ENCODE measurements at regions not wholly inside any gene's neighbourhood (a gene's known extent, or its start where the extent isn't known, plus 50 kb on each side); places are given as distances from the start of the nearest gene placed in this dataset.
"Not testable (repeated sequence)": the region's sequence is repeated elsewhere in the genome, so short reads cannot be mapped to it uniquely, and the experiment has no call there.

- no peak overlapping the region for H3K4me3 ChIP-seq
- in situ Hi-C loops (cut with MboI; ENCODE audit: low sequenced_read_pairs) = no loop called here
- H3K9me3 ChIP-seq = 0 out of 2 replicates have a peak, but pooled peaks cover 3% of the 10 kb centered on the region
- H3K4me1 ChIP-seq = no peaks in the 10 kb centered on the region
- H3K27me3 ChIP-seq (ENCODE audit: low read depth) = no peaks in the 10 kb centered on the region
- DNase-seq (ENCODE audit: low spot score in 2 of 2) = no peak
- no peaks in the 10 kb centered on the region for H3K36me3 ChIP-seq (replicated peaks)
These were observed 458.6 kb upstream of the ATXN8OS start for GRCh38 chr13:69649063-69649392.

- H3K4me1 ChIP-seq = no peaks in the 10 kb centered on the region
- no peaks in the 10 kb centered on the region for H3K27me3 ChIP-seq (ENCODE audit: low read depth)
- no peak for DNase-seq (ENCODE audit: low spot score in 2 of 2)
- peaks cover 3% of the 10 kb centered on the region; the same call in 1 of the 2 replicates for H3K9me3 ChIP-seq
- no peak overlapping the region for H3K4me3 ChIP-seq
- in situ Hi-C loops (cut with MboI; ENCODE audit: low sequenced_read_pairs) = no loop called here
- no peaks in the 10 kb centered on the region for H3K36me3 ChIP-seq (replicated peaks)
These were observed 459.1 kb upstream of the ATXN8OS start for GRCh38 chr13:69648340-69649062.

GRCh38 chr13:69644447-69644846 lies 463.2 kb upstream of the ATXN8OS start:
- Histone ChIP-seq H3K36me3 (replicated peaks) (no peaks in the 10 kb centered on the region), H3K27me3 (ENCODE audit: low read depth) (no peaks in the 10 kb centered on the region), H3K9me3 (peaks cover 3% of the 10 kb centered on the region; the same call in 1 of the 2 replicates), H3K4me1 (no peaks in the 10 kb centered on the region), H3K4me3 (no peak overlapping the region)
- in situ Hi-C loops (cut with MboI; ENCODE audit: low sequenced_read_pairs) = no loop called here
- no peak for DNase-seq (ENCODE audit: low spot score in 2 of 2)

- no peaks in the 10 kb centered on the region for H3K36me3 ChIP-seq (replicated peaks)
- no peaks in the 10 kb centered on the region for H3K27me3 ChIP-seq (ENCODE audit: low read depth)
- in situ Hi-C loops (cut with MboI; ENCODE audit: low sequenced_read_pairs) = no loop called here
- H3K9me3 ChIP-seq = peaks cover 3% of the 10 kb centered on the region; the same call in 1 of the 2 replicates
- H3K4me3 ChIP-seq = no peak overlapping the region
- no peaks in the 10 kb centered on the region for H3K4me1 ChIP-seq
- no peak for DNase-seq (ENCODE audit: low spot score in 2 of 2)
These were observed 465.9 kb upstream of the ATXN8OS start for GRCh38 chr13:69641773-69642172.

GRCh38 chr13:69633044-69633443 lies 474.6 kb upstream of the ATXN8OS start:
- no peaks in the 10 kb centered on the region for H3K9me3 ChIP-seq
- no peak overlapping the region for H3K4me3 ChIP-seq
- in situ Hi-C loops (cut with MboI; ENCODE audit: low sequenced_read_pairs) = no loop called here
- no peak for DNase-seq (ENCODE audit: low spot score in 2 of 2)
- H3K4me1 ChIP-seq = no peaks in the 10 kb centered on the region
- no peaks in the 10 kb centered on the region for H3K36me3 ChIP-seq (replicated peaks)
- H3K27me3 ChIP-seq (ENCODE audit: low read depth) = no peaks in the 10 kb centered on the region

GRCh38 chr13:69623973-69624372 lies 483.7 kb upstream of the ATXN8OS start:
- H3K27me3 ChIP-seq (ENCODE audit: low read depth) = no peaks in the 10 kb centered on the region
- H3K4me1 ChIP-seq = peaks cover 11% of the 10 kb centered on the region
- H3K9me3 ChIP-seq = peaks cover 18% of the 10 kb centered on the region
- DNase-seq (ENCODE audit: low spot score in 2 of 2) = no peak
- in situ Hi-C loops (cut with MboI; ENCODE audit: low sequenced_read_pairs) = no loop called here
- no peak overlapping the region for H3K4me3 ChIP-seq
- no peaks in the 10 kb centered on the region; the same call in 1 of the 2 replicates for H3K36me3 ChIP-seq (replicated peaks)

GRCh38 chr13:69619651-69620050 lies 488.0 kb upstream of the ATXN8OS start:
- H3K36me3 ChIP-seq (replicated peaks) = no peaks in the 10 kb centered on the region; the same call in 1 of the 2 replicates
- H3K4me3 ChIP-seq = no peak overlapping the region
- in situ Hi-C loops (cut with MboI; ENCODE audit: low sequenced_read_pairs) = no loop called here
- peaks cover 16% of the 10 kb centered on the region for H3K9me3 ChIP-seq
- no peak for DNase-seq (ENCODE audit: low spot score in 2 of 2)
- peaks cover 11% of the 10 kb centered on the region for H3K4me1 ChIP-seq
- H3K27me3 ChIP-seq (ENCODE audit: low read depth) = no peaks in the 10 kb centered on the region

- H3K4me3 ChIP-seq = no peak overlapping the region
- H3K27me3 ChIP-seq (ENCODE audit: low read depth) = no peaks in the 10 kb centered on the region
- no peaks in the 10 kb centered on the region for H3K36me3 ChIP-seq (replicated peaks)
- H3K4me1 ChIP-seq = peaks cover 10% of the 10 kb centered on the region
- H3K9me3 ChIP-seq = peaks cover 8% of the 10 kb centered on the region
- in situ Hi-C loops (cut with MboI; ENCODE audit: low sequenced_read_pairs) = no loop called here
- no peak for DNase-seq (ENCODE audit: low spot score in 2 of 2)
These were observed 488.8 kb upstream of the ATXN8OS start for GRCh38 chr13:69618838-69619237.

- H3K4me1 ChIP-seq = peaks cover 8% of the 10 kb centered on the region
- in situ Hi-C loops (cut with MboI; ENCODE audit: low sequenced_read_pairs) = no loop called here
- DNase-seq (ENCODE audit: low spot score in 2 of 2) = no peak
These were observed 489.2 kb upstream of the ATXN8OS start for GRCh38 chr13:69618393-69618792.

GRCh38 chr13:69617587-69617986 lies 490.0 kb upstream of the ATXN8OS start:
- H3K36me3 ChIP-seq (replicated peaks) = no peaks in the 10 kb centered on the region
- H3K27me3 ChIP-seq (ENCODE audit: low read depth) = no peaks in the 10 kb centered on the region
- in situ Hi-C loops (cut with MboI; ENCODE audit: low sequenced_read_pairs) = no loop called here
- peaks cover 8% of the 10 kb centered on the region for H3K9me3 ChIP-seq
- DNase-seq (ENCODE audit: low spot score in 2 of 2) = no peak
- peaks cover 6% of the 10 kb centered on the region for H3K4me1 ChIP-seq
- H3K4me3 ChIP-seq = no peak overlapping the region

More at GRCh38 chr13:69618393-69618792, 489.2 kb upstream of the ATXN8OS start:
- no peaks in the 10 kb centered on the region for H3K36me3 ChIP-seq (replicated peaks)
- H3K9me3 ChIP-seq = peaks cover 8% of the 10 kb centered on the region
- H3K4me3 ChIP-seq = no peak overlapping the region
- no peaks in the 10 kb centered on the region for H3K27me3 ChIP-seq (ENCODE audit: low read depth)

GRCh38 chr13:69616396-69616795 lies 491.2 kb upstream of the ATXN8OS start:
- Histone ChIP-seq H3K9me3 (peaks cover 4% of the 10 kb centered on the region; the same call in 1 of the 2 replicates), H3K4me3 (no peak overlapping the region), H3K4me1 (peaks cover 3% of the 10 kb centered on the region), H3K27me3 (ENCODE audit: low read depth) (no peaks in the 10 kb centered on the region), H3K36me3 (replicated peaks) (no peaks in the 10 kb centered on the region)
- no peak for DNase-seq (ENCODE audit: low spot score in 2 of 2)
- in situ Hi-C loops (cut with MboI; ENCODE audit: low sequenced_read_pairs) = no loop called here

- H3K36me3 ChIP-seq (replicated peaks); H3K4me3 ChIP-seq; in situ Hi-C loops (cut with MboI; ENCODE audit: low sequenced_read_pairs); H3K4me1 ChIP-seq; DNase-seq (ENCODE audit: low spot score in 2 of 2); H3K9me3 ChIP-seq; H3K27me3 ChIP-seq (ENCODE audit: low read depth): not testable (repeated sequence)
These were observed 492.6 kb upstream of the ATXN8OS start for GRCh38 chr13:69615055-69615454.

- Histone ChIP-seq H3K9me3 (no peaks in the 10 kb centered on the region), H3K27me3 (ENCODE audit: low read depth) (no peaks in the 10 kb centered on the region), H3K4me1 (no peaks in the 10 kb centered on the region), H3K36me3 (replicated peaks) (no peaks in the 10 kb centered on the region), H3K4me3 (no peak overlapping the region)
- in situ Hi-C loops (cut with MboI; ENCODE audit: low sequenced_read_pairs) = no loop called here
- DNase-seq (ENCODE audit: low spot score in 2 of 2) = no peak
These were observed 502.9 kb upstream of the ATXN8OS start for GRCh38 chr13:69604698-69605097.

GRCh38 chr13:69603144-69603853 lies 504.3 kb upstream of the ATXN8OS start:
- Histone ChIP-seq H3K27me3 (ENCODE audit: low read depth) (no peaks in the 10 kb centered on the region), H3K9me3 (no peaks in the 10 kb centered on the region), H3K4me3 (no peak overlapping the region), H3K4me1 (no peaks in the 10 kb centered on the region), H3K36me3 (replicated peaks) (no peaks in the 10 kb centered on the region)
- DNase-seq (ENCODE audit: low spot score in 2 of 2) = no peak
- in situ Hi-C loops (cut with MboI; ENCODE audit: low sequenced_read_pairs) = no loop called here

All from HAP-1 (cell line).